ENCODE measurements at regions not wholly inside any gene's neighbourhood (a gene's known extent, or its start where the extent isn't known, plus 50 kb on each side); places are given as distances from the start of the nearest gene placed in this dataset.

GRCh38 chr20:53702617-53703016 lies 109.0 kb upstream of the ZNF217 start:
- DNase-seq (ENCODE audit: extremely low spot score) = no peak
- Histone ChIP-seq H3K9me3 (no peaks in the 10 kb centered on the region), H3K4me1 (peaks cover 7 to 18% (median 15%) of the 10 kb centered on the region in 4 donors), H3K4me3 (no peak overlapping the region), H3K27ac (replicated peaks in 1 of 4) (no peak overlapping the region), H3K36me3 (no peaks in the 10 kb centered on the region), H3K27me3 (no peaks in the 10 kb centered on the region)
- intact Hi-C loops (cut with DNase I) = no loop called here
- 97% methylated on average over 10 of the region's 10 CpGs for WGBS
- TF ChIP-seq POLR2A (IDR thresholded peaks at IDR 0.05; ENCODE audit: low read depth) (no peak), CTCF (IDR thresholded peaks at IDR 0.05) (no peak), EP300 (IDR thresholded peaks at IDR 0.05) (no peak), POLR2AphosphoS5 (IDR thresholded peaks at IDR 0.05) (no peak)

DNA sequence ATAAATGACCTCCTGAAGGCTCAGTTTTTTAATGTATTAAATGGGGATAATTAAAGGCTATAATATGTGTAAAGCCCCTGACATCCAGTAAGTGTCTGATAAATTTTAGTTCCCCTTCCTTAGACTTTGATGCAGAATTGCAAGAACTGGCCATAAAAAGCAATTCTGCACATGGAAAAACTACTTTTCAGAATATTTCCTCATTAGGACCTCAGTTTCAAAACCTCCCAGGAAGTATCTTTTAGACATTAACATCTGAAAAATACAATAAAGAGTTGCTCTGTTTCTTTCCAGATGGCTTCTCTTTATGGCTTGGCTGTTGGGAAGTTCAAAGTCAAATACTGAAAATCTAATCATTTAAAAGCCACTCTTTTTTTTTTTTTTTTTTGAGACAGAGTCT lies 106.3 kb upstream of the ZNF217 start:
- Histone ChIP-seq H3K27me3 (no peaks in the 10 kb centered on the region), H3K36me3 (no peaks in the 10 kb centered on the region), H3K4me3 (no peak overlapping the region), H3K4me1 (no peaks in the 10 kb centered on the region), H3K27ac (replicated peaks in 1 of 4) (no peak overlapping the region), H3K9me3 (no peaks in the 10 kb centered on the region)
- no peak for TF ChIP-seq POLR2A (IDR thresholded peaks at IDR 0.05; ENCODE audit: low read depth)
- no peak for TF ChIP-seq EP300 (IDR thresholded peaks at IDR 0.05)
- TF ChIP-seq POLR2AphosphoS5 (IDR thresholded peaks at IDR 0.05) = no peak
- no peak for TF ChIP-seq CTCF (IDR thresholded peaks at IDR 0.05)
- intact Hi-C loops (cut with DNase I) = no loop called here
- no peak for DNase-seq (ENCODE audit: extremely low spot score)

GRCh38 chr20:53699085-53699674 lies 105.5 kb upstream of the ZNF217 start:
- Histone ChIP-seq H3K27ac (replicated peaks in 1 of 4) (no peak overlapping the region), H3K4me3 (no peak overlapping the region), H3K9me3 (no peaks in the 10 kb centered on the region), H3K4me1 (no peaks in the 10 kb centered on the region), H3K27me3 (no peaks in the 10 kb centered on the region), H3K36me3 (no peaks in the 10 kb centered on the region)
- intact Hi-C loops (cut with DNase I) = no loop called here
- WGBS = 57% methylated on average over 3 of the region's 3 CpGs
- DNase-seq (ENCODE audit: extremely low spot score) = no peak
- no peak for TF ChIP-seq CTCF (IDR thresholded peaks at IDR 0.05)

DNA sequence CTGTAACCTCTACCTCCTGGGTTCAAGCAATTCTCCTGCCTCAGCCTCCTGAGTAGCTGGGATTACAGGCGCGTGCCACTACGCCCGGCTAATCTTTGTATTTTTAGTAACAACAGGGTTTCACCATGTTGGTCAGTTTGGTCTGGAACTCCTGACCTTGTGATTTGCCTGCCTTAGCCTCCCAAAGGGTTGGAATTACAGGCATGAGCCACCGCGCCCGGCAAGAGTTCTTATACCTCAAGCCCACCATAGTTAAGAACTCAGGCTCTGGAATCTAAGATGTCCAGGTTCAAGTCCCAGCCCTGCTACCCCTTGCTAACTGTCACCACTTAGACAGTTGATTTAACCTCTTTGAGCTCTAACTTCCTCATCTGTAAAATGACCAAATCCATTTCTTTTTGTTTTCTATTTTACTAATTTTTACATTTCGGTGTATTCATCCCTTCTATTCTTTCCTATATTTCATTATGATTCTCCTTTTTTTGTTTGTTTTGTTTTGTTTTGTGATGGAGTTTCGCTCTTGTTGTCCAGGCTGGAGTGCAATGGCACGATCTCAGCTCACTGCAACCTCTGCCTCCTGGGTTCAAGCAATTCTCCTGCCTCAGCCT lies 104.8 kb upstream of the ZNF217 start:
- Histone ChIP-seq H3K4me3 (no peak overlapping the region), H3K4me1 (no peaks in the 10 kb centered on the region), H3K27me3 (no peaks in the 10 kb centered on the region), H3K27ac (replicated peaks in 1 of 4) (no peak overlapping the region), H3K36me3 (no peaks in the 10 kb centered on the region), H3K9me3 (no peaks in the 10 kb centered on the region)
- intact Hi-C loops (cut with DNase I) = no loop called here
- DNase-seq (ENCODE audit: extremely low spot score) = no peak
- WGBS = 91% methylated on average over 10 of the region's 10 CpGs
- TF ChIP-seq CTCF (IDR thresholded peaks at IDR 0.05) (no peak), EP300 (IDR thresholded peaks at IDR 0.05) (no peak), POLR2A (IDR thresholded peaks at IDR 0.05; ENCODE audit: low read depth) (no peak), POLR2AphosphoS5 (IDR thresholded peaks at IDR 0.05) (no peak)
